Endothelial cell of umbilical vein (primary cell): ENCODE measurements at regions not wholly inside any gene's neighbourhood (a gene's known extent, or its start where the extent isn't known, plus 50 kb on each side); places are given as distances from the start of the nearest gene placed in this dataset.

Experiments
- BruUV-seq: library from RNA; stranded (reverse); fragments of 400-500 nt; replicated peaks from 2 replicates; lab custom pipeline; 2021; lab: Mats Ljungman, UMichigan
- CTCF ChIA-PET: fragments of 300-600, 350-600 bp; sonication (Branson Sonifier 250); formaldehyde crosslinking; loops from one replicate; lab custom pipeline; 2021; ENCODE audit warnings: antibody characterized with exemption, inconsistent platforms; lab: Charles Lee
- POLR2A ChIA-PET: fragments of 300-600, 350-600 bp; sonication (Branson Sonifier 250); formaldehyde crosslinking; loops from one replicate; lab custom pipeline; 2021; ENCODE audit warnings: antibody characterized with exemption, inconsistent platforms; lab: Charles Lee
- DNase-seq: peaks from one replicate; pipeline ENCODE4 v3.0.0-alpha.2; 2011; ENCODE audit warnings: low read depth, low spot score
- FAIRE-seq: peaks from 2 replicates; lab custom pipeline; 2011; peaks lifted over from hg19 to GRCh38; lab: Jason Lieb, UNC
- H2AFZ ChIP-seq: 2 replicates; pipeline ENCODE4 v1.6.0; 2012; ENCODE audit warnings: low read depth, low read length, control low read depth, inconsistent platforms
- H3K27ac ChIP-seq: 2 replicates; pipeline ENCODE4 v1.5.1; 2011; ENCODE audit warnings: low read depth, mild to moderate bottlenecking, control low read depth, low read length, moderate library complexity; ENCODE audit not compliant: insufficient read depth
- H3K27me3 ChIP-seq, 2 experiments: 2 replicates each; pipeline versions ENCODE4 v1.6.0 to v1.6.1; 2011; ENCODE audit warnings: low read length in 2 of 2, mixed read lengths in 1 of 2; ENCODE audit not compliant: control insufficient read depth in 2 of 2, insufficient read depth in 2 of 2
- H3K36me3 ChIP-seq, 2 experiments: 2 replicates in 1 of 2; 3 replicates in 1 of 2; pipeline ENCODE4 v1.5.1; 2011; ENCODE audit warnings: low read length in 2 of 2, mild to moderate bottlenecking in 1 of 2, moderate library complexity in 1 of 2; ENCODE audit not compliant: control insufficient read depth in 2 of 2, insufficient read depth in 2 of 2; ENCODE audit errors: extremely low read depth in 1 of 2
- H3K4me1 ChIP-seq: 3 replicates; pipeline ENCODE4 v1.5.1; 2011; ENCODE audit warnings: mild to moderate bottlenecking, low read length; ENCODE audit not compliant: control insufficient read depth, insufficient read depth; ENCODE audit errors: extremely low read depth
- H3K4me2 ChIP-seq: 2 replicates; pipeline ENCODE4 v1.6.1; 2011; ENCODE audit warnings: low read length, control low read depth, mixed read lengths; ENCODE audit not compliant: insufficient read depth
- H3K4me3 ChIP-seq, 3 experiments: fragments of 200-600 bp in 1 of 3; sonication (generic), shearing (Covaris generic) in 1 of 3; replicated peaks in 1 of 3; 2 replicates each; pipeline ENCODE4 v1.5.1; 2011 to 2016; ENCODE audit warnings: control low read depth in 3 of 3, low read length in 3 of 3, mild to moderate bottlenecking in 2 of 3, inconsistent platforms in 1 of 3, low read depth in 1 of 3, moderate library complexity in 1 of 3; ENCODE audit not compliant: insufficient read depth in 1 of 3
- H3K79me2 ChIP-seq: 2 replicates; pipeline ENCODE4 v1.6.0; 2012; ENCODE audit warnings: low read length, inconsistent platforms; ENCODE audit not compliant: control insufficient read depth, insufficient read depth
- H3K9ac ChIP-seq: replicated peaks from 2 replicates; pipeline ENCODE3; 2011; ENCODE audit warnings: low read length, control low read depth; ENCODE audit not compliant: insufficient read depth; ENCODE audit errors: extremely low read depth
- H3K9me1 ChIP-seq: replicated peaks from 3 replicates; pipeline ENCODE4 v1.6.0; 2011; ENCODE audit warnings: mild to moderate bottlenecking, low read length; ENCODE audit not compliant: control insufficient read depth, insufficient read depth; ENCODE audit errors: extremely low read depth
- H3K9me3 ChIP-seq: replicated peaks from 2 replicates; pipeline ENCODE4 v1.5.1; 2012; ENCODE audit warnings: low read length, inconsistent platforms; ENCODE audit not compliant: control insufficient read depth, insufficient read depth
- H4K20me1 ChIP-seq: replicated peaks from 2 replicates; pipeline ENCODE3; 2011; ENCODE audit warnings: mild to moderate bottlenecking, low read length; ENCODE audit not compliant: control insufficient read depth, insufficient read depth; ENCODE audit errors: extremely low read depth
- EZH2 ChIP-seq: IDR thresholded peaks from 2 replicates; pipeline ENCODE4 v1.6.1; 2012; ENCODE audit warnings: borderline replicate concordance, low read depth, mild to moderate bottlenecking, moderate library complexity, low read length, inconsistent platforms; ENCODE audit not compliant: severe bottlenecking
- FOS ChIP-seq: IDR thresholded peaks from 2 replicates; pipeline ENCODE4 v1.6.1; 2011; ENCODE audit warnings: mild to moderate bottlenecking, low read length, moderate library complexity, borderline replicate concordance; ENCODE audit not compliant: insufficient read depth
- GATA2 ChIP-seq: IDR thresholded peaks from 2 replicates; pipeline ENCODE4 v1.7.0; 2011; ENCODE audit warnings: low read depth, mild to moderate bottlenecking, moderate library complexity, mixed read lengths, low read length; ENCODE audit not compliant: insufficient read length, insufficient read depth
- JUN ChIP-seq: IDR thresholded peaks from 2 replicates; pipeline ENCODE4 v1.6.1; 2011; ENCODE audit warnings: borderline replicate concordance, low read depth; ENCODE audit not compliant: insufficient read length, insufficient read depth
- MYC ChIP-seq: IDR thresholded peaks from one replicate; pipeline ENCODE4 v1.6.1; 2011; ENCODE audit warnings: mild to moderate bottlenecking, low read depth, low read length
- POLR2A ChIP-seq: IDR thresholded peaks from 2 replicates; pipeline ENCODE4 v1.6.1; 2012; ENCODE audit warnings: low read depth, mild to moderate bottlenecking, control low read depth, low read length
- POLR2AphosphoS5 ChIP-seq: IDR thresholded peaks from 2 replicates; pipeline ENCODE4 v1.6.1; 2012; ENCODE audit warnings: low read depth, mild to moderate bottlenecking, control low read depth, low read length, moderate library complexity; ENCODE audit not compliant: insufficient read depth
- dilution Hi-C: fragments of 300-500 bp; cut with MboI; formaldehyde crosslinking; loops from one replicate; pipeline ENCODE4 v1.15.0; 2019; ENCODE audit warnings: low sequenced_read_pairs; ENCODE audit not compliant: extremely low pct_ligation_motif_present
- intact Hi-C: fragments of 100-400 bp; cut with micrococcal nuclease; formaldehyde crosslinking; loops from one replicate; pipeline ENCODE4 v1.10.0; 2022
- TF ChIP-seq, protein P1 (sequence below), 2 donors: IDR thresholded peaks; 1 replicate in 1 of 2; 2 replicates in 1 of 2; pipeline ENCODE4 v1.5.1; 2011; ENCODE audit warnings: low read length in 2 of 2, mild to moderate bottlenecking in 2 of 2, moderate library complexity in 2 of 2, control low read depth in 1 of 2, inconsistent platforms in 1 of 2, low read depth in 1 of 2; ENCODE audit not compliant: insufficient read depth in 1 of 2; ENCODE audit errors: extremely low read depth in 1 of 2
- TF ChIP-seq, protein P2 (sequence below): IDR thresholded peaks from 2 replicates; pipeline ENCODE4 v1.6.1; 2011; ENCODE audit not compliant: insufficient read depth, insufficient read length

- FAIRE-seq, result no peak
These were observed 869.6 kb upstream of the ADGRL2 start for GRCh38 chr1:80931178-80931577.

More at GRCh38 chr1:80931178-80931577, 869.6 kb upstream of the ADGRL2 start:
- Histone ChIP-seq H3K4me1 (no peaks in the 10 kb centered on the region), H2AFZ (no peak overlapping the region), H3K27me3 (no peaks in the 10 kb centered on the region), H3K79me2 (no peaks in the 10 kb centered on the region), H3K4me2 (no peak overlapping the region), H3K9me1 (no peaks in the 10 kb centered on the region), H3K4me3 (no peak overlapping the region), H3K9ac (no peak overlapping the region), H4K20me1 (no peaks in the 10 kb centered on the region), H3K36me3 (no peaks in the 10 kb centered on the region), H3K27ac (no peak overlapping the region), H3K9me3 (no peaks in the 10 kb centered on the region)
- BruUV-seq, result no TSS peak
- ChIA-PET CTCF (no interaction called here), POLR2A (no interaction called here)
- intact Hi-C loops, result no loop called here
- DNase-seq, result no peak
- dilution Hi-C loops, result no loop called here
- TF ChIP-seq GATA2 (no peak), POLR2A (no peak), MYC (no peak), POLR2AphosphoS5 (no peak), JUN (no peak), EZH2 (no peak), FOS (no peak)
- TF ChIP-seq, protein P1, sequence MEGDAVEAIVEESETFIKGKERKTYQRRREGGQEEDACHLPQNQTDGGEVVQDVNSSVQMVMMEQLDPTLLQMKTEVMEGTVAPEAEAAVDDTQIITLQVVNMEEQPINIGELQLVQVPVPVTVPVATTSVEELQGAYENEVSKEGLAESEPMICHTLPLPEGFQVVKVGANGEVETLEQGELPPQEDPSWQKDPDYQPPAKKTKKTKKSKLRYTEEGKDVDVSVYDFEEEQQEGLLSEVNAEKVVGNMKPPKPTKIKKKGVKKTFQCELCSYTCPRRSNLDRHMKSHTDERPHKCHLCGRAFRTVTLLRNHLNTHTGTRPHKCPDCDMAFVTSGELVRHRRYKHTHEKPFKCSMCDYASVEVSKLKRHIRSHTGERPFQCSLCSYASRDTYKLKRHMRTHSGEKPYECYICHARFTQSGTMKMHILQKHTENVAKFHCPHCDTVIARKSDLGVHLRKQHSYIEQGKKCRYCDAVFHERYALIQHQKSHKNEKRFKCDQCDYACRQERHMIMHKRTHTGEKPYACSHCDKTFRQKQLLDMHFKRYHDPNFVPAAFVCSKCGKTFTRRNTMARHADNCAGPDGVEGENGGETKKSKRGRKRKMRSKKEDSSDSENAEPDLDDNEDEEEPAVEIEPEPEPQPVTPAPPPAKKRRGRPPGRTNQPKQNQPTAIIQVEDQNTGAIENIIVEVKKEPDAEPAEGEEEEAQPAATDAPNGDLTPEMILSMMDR (IDR thresholded peaks at IDR 0.05; ENCODE audit: extremely low read depth in 1 of 2, insufficient read depth in 1 of 2, low read depth in 1 of 2, low read length in 2 of 2), result no peak
- TF ChIP-seq, protein P2, sequence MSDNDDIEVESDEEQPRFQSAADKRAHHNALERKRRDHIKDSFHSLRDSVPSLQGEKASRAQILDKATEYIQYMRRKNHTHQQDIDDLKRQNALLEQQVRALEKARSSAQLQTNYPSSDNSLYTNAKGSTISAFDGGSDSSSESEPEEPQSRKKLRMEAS, result no peak
